ENCODE measurements at regions not wholly inside any gene's neighbourhood (a gene's known extent, or its start where the extent isn't known, plus 50 kb on each side); places are given as distances from the start of the nearest gene placed in this dataset.

DNA sequence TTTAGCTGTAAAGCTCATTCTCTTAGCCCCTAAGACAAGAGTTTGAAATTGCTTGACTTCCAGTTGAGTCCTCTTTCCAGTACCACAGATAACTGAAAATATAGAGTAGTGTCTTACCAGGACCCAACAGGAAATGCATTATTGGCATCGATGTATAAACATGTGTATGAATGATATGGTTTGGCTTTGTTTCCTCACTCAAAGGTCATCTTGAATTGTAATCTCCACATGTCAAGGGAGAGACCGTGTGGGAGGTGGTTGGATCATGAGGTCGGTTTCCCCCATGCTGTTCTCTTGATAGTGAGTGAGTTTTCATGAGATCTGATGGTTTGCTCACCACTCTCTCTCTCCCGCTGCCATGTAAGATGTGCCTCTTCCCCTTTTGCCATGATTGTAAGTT is 745.0 kb downstream of the TMEM182 start:
- no peak for DNase-seq (ENCODE audit: low spot score)

DNA sequence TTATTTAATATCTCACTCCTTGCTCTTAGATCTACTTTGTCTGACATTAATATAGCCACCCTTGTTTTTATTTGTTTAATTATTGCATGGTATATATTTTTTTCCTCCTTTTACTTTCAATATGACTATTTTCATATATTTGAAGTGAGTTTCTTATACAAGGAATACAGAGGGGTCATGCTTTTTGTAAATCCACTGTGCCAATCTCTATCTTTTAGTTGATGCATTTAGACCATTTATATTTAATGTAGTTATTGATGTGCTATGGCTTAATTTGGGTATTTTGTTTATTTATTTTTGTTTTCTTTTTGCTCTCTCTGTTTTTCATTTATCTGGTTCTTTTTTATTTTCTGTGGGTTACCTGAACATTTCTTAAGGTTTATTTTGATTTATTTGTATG is 750.6 kb downstream of the TMEM182 start:
- DNase-seq (ENCODE audit: low spot score): no peak

DNA sequence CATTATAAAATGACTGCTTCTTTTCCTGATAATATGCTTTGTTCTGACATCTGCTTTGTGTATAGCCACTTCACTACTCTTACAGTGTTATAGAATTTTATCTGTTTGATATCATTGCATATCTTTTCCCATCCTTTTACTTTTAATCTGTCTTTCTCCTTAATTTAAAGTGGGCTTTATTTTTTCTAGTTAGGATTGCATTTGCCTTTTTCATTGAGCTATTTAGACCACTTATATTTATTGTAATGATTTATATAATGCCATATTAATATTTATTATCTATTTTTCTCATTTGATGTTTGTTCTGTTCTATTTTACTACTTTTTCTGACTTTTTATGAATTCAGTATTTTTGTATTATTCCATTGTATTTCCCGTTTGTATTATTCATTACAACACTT is 758.7 kb downstream of the TMEM182 start:
- DNase-seq (ENCODE audit: low spot score): no peak

DNA sequence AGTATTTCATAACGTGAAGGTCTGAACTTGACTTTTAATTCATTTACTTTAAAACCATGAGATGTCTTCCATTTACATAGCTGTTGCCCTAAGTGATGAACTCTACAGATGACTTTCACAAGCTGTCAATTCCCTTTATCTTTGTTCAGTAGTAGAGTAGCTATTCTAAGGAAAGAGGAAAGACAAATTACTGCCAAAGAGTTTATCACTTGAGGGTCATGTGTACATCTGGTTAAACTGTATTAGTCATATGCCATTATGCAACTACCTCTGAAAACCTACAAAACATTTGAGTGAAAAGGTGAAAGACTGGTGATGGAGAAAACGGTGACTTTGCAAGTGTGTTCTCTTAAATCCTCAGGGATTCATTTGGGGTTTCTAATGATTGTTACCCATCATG is 763.9 kb downstream of the TMEM182 start:
- no peak for DNase-seq (ENCODE audit: low spot score)

DNA sequence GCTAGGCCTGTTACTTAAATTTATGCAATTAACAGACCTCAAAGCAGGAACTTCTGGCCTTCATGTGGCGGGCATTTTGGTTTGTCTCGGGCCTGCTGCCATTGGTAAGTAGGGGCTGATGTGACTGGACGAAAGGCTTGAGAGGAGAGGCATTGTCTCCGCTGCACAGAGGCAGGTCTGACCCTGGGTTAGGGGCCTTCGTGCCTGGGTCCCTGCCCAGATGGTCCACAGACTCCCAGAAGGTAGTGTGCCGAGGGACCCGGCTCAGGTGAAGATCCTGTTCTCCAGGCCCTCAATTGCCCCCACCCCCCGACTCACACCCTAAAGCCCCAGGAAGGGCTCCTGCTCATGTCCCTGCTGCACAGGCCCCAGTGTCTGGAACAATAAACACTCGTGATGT is 764.9 kb downstream of the TMEM182 start:
- no peak for DNase-seq (ENCODE audit: low spot score)

DNA sequence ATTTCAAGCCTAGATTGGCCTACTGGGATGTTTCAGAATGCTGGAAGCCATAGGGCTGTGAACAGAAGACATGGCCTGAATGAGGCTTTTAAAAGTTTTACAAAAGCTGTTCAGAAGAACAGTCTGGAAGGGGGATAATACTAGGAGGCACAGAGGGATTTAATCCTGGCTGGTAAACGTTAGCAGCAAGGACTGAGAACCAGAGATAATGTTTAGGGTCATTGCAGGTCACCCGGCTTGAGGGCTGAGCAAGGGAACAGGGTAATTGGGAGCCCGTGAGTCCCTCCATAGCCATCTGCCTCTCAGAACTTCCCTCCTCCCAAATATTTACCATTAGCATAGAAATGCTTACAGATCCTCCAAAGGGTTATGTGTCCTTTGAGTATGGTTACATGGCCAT is 765.4 kb downstream of the TMEM182 start:
- no peak for DNase-seq (ENCODE audit: low spot score)

DNA sequence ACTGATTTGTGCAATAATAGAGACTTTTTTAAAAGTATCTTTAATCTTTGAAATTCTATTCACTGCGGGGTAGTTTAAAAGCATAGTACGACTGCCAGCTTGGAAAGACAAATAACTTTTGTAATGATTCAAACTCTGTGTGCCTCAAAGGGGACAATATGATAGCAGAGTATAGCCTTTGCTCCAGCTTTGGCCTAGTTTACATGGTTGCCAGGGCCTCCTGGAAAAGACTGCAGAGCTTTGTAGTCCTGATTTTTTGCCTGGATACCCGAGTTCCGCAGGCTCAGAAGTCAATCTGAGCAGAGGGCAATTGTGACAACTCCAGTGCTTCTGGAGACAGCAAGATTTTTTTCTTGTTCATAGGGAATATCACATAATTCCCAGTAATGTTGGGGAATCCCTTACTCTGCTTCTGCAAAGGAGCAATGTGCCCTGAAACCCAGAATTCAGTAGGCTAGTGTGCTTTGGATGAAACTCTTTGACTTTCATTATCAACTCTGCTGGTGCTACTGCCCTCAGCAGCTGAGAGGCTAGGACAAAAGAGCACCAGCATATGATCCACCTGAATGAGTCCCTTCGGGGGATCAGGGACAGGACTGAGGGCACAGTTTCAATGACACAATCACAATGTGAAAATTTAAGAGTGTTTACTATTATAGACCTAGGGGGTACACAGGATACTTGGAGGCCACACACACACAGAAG is 768.1 kb downstream of the TMEM182 start:
- no peak for DNase-seq (ENCODE audit: low spot score)

DNA sequence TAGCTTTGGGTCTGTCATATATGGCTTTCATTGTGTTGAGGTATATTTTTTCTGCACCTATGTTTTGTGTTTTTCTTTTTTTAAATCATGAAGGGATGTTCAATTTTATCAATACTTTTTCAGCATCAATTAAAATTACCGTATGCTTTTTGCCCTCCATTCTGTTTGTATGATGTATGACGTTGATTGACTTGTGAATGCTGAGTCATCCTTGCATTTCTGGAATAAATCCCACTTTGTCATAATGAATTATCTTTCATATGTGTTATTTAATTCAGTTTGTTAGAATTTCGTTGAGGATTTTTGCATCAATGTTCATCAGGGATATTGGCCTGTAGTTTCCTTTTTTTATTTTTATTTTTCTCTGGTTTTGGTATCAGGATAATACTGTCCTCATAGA is 790.9 kb downstream of the TMEM182 start:
- no peak for DNase-seq (ENCODE audit: low spot score)

DNA sequence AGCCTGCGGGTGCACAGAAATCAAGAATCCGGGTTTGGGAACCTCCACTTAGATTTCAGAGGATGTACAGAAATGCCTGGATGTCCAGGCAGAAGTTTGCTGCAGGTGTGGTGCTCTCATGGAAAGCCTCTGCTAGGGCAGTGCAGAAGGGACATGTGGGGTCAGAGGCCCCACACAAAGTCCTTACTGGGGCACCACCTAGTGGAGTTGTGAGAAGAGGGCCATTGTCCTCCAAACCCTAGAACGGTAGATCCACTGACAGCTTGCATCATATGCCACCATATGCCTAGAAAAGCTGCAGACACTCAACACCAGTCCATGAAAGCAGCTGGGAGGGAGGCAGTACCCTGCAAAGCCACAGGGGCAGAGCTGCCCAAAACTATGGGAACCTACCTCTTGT is 833.0 kb downstream of the TMEM182 start:
- DNase-seq (ENCODE audit: low spot score): no peak

DNA sequence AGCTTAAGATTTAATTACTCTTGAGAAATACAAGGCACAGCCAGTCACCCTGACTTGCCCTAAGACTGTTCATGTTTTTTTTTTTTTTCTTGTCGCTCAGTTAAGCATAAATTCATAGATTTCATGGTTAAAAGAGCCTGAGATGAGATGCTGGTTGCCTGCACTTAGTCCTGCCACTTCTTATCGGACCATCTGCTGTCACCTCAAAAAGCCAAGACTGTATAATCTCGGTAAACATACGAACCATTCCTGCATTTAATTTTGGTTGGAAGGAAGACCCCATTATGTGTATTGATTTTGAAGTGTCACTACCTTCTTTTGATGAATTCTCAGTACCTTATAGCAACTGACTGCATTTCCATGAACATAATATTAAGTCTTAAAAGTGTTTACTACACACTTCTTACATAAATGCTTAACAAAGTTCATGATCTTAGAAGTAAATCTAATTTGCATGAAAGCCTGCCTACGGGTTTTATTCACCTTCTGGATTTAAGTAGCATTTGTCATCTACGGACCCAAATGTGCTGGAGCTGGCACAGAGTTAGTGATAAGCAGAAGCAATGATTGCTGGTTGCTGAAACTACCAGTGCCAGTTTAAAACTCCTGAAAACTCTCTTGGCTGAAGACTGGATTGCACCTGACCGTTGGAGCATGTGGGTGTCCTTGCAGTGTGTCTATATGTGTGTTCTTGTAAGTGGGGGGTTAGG is 843.4 kb downstream of the TMEM182 start:
- DNase-seq (ENCODE audit: low spot score): no peak

DNA sequence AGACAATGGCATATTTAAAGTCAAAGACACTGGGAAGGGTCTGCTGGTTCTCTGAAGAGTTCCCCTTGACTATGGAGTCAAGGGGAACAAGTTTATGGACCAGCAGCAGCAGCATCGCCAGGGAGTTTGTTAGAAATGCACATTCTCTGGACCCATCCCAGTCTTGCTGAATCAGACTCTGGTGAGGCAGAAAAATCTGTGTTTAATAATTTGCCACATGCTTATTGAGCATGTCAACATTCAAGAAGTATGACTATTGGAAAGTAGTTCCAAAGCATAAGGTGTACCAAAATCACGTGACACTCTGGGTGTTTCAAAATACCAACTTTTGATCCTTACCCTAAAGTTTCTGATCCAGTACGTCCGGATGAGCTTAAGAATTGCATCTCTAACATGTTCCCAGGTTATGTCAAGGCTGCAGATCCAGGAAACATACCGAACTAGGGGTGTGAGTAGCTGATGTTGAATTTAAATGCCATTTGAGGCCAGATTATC is 853.8 kb downstream of the TMEM182 start:
- DNase-seq (ENCODE audit: low spot score): no peak

DNA sequence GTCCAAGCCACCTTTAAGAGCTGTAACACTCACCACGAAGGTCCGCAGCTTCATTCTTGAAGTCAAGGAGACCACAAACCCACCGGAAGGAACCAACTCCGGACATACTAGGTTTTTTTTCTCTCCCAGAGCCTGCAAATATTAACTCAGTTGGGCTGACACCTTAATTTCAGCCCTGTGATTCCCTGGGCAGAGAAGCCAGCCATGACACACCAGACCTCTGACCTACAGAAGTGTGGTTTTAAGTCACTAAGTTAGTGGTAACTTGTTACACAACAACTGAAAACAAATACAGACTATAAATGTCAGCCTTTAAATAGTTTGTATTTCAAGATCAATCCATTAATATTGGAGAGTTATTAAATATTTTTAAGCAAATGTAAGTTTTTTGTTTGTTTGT is 855.1 kb downstream of the TMEM182 start:
- DNase-seq (ENCODE audit: low spot score): no peak

DNA sequence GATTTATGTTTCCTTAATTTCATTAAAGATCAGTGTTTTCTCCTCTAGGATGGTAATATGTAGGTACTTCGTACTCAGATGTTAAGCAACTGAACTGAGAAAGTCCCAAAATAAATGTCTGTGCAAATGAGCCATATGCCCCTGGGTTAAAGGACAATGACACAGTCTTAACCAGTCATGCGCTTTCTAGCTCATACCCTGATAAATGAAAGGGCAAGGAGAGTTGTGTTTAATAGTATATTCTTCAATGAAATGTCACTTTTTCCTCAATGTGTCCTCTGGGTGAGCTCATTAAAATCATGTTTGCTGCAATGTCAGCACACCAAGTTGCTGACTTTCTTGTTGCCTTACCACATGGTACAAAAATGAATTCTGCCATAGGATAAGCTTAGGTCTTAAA is 856.3 kb downstream of the TMEM182 start:
- no peak for DNase-seq (ENCODE audit: low spot score)

DNA sequence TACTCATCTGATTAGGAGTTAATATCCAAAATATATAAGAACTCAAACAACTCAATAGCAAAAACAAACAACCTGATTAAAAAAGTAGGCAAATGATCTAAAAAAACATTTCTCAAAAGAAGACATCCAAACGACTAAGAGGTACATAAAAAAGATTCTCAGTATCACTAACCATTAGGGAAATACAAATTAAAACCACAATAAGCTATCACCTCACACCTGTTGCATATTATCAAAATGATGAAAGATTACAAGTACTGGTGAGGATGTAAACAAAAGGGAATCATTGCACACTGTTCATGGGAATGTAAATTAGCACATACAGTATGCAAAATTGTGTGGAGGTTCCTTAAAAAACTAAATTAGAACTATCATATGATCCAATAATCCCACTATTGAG is 865.5 kb downstream of the TMEM182 start:
- no peak for DNase-seq (ENCODE audit: low spot score)

DNA sequence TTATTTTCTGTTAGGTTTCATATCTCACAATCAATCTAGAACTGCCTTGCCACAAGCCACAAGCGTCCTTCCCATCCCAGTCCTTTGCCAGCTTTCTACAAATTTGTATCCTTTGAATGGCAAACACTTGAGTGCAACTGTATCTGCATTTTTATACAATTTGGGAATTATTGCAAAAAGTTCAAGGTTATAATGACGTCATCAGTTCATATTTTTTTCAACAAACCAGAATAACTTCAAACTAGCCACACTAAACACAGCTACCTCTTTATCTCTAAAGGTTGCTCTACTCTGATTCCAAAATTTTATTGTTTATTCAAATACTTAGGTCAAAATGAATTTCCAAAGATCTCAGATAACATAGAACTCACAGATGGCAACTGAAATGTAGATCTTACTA is 877.1 kb downstream of the TMEM182 start:
- no peak for DNase-seq (ENCODE audit: low spot score)

DNA sequence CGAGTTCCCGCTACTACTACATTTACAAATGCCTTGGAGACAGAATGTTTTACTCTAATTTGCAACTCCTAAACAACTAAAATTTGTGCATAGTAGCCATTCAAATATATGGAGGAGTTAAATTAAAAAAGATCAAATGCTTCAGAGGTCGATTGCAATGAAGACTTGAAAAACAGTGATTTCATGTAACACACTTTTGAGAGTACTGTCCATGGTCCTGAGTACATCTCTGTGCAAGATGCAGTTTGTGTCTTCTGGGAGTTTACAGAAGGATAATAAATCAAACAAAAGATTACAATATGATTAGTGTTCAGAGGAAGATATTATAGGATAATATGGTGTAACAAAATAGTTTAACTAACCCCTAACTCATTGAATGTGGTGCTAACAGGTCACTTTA is 894.7 kb downstream of the TMEM182 start:
- DNase-seq (ENCODE audit: low spot score): no peak

DNA sequence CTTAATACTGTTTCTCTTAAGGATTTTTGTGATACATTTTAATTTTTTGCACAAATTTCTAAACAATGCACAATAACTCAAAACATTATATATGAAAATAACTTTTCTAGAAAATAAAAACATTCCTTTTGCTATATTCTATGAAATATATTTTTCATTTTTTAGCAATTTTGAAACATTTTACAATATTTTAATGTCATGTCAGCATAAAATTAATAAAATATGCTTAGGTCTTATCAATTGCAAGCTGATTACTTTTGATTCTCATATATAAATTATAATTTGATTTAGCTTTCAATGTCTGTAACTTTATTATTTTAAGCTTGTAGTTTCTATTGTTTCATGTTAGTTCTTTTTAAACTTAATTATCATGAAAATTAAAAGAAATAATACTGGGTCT is 898.7 kb downstream of the TMEM182 start:
- DNase-seq (ENCODE audit: low spot score): no peak

DNA sequence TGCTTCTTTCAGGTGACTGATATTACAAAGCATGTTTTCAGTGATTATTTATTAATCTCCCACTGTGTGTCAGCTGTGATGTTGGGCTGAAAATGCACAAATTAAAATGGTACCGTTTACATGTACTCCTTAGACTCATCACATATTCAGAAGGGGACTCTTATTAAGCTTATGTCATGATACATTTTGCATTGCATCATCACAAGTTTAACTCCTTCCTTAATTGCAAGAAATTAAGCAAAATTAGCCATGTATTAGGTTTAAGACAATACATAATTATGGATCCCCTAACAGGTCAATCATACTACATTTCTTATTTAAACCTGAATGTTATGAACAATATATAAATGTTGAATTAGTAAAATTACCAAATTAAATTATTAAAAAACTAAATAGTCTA is 899.1 kb downstream of the TMEM182 start:
- no peak for DNase-seq (ENCODE audit: low spot score)

DNA sequence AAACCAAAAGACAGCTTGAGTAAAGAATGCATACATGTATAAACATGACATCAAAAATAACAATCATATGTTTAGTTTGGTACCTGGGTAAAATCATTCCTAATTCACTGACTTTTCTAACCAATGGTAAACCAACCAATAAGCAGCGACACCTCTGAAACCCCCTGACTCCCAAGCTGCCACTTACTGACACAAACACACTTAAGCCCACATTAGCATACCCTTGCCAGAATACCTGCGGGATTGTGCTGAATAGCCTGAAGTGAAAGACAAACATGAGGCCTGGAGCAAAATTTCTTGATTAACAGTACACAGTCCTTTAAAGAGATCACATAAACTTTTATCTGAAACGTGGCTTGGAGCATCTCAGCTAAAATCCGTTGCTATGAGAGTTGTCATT is 902.9 kb downstream of the TMEM182 start:
- DNase-seq (ENCODE audit: low spot score): no peak

DNA sequence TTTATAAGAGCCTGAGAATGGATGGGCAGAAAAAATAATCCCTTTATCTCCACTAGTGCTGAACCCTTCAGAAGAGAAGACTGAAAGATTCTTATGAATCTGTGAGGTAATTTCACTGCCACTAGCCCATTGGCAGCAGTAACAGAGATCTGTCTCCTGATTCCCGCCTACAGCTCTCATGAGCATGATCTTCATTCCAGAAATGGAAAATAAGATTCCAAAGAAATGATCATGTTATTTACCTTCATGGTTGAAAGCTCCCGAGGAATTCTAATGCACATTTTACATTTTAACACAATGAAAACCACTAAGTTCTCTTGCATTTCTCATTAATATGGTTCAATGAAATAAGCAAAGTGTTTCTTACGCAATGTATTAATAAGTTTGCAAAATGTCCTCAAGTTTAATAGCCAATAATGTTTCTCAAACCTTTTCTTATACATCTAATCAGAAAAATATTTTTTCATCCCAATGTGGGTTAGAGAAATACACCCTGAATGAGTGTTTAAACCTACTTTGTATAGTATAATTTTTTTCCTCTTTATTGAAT is 905.6 kb downstream of the TMEM182 start:
- DNase-seq (ENCODE audit: low spot score): no peak

DNA sequence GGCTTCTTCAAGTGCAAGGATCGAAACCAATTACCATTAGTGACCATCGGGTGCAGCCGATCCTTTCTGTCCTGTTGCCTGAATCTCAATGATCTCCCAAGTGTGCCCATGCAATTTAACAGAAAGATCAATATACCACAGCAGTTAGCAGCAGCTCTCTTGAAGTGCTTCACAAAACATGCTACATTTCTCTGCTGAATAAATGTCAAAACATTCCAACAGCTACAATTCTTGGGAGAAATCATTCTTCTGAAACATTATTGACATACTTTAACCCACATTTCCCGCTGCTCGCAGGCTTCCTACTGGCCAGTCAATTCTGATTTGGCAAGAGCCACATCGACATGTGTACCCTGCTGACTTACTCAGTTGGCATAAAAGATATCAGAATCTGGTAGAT is 907.7 kb downstream of the TMEM182 start:
- DNase-seq (ENCODE audit: low spot score): no peak

Measured in putamen (tissue), 1 donor.